B cell (primary cell): ENCODE measurements at regions not wholly inside any gene's neighbourhood (a gene's known extent, or its start where the extent isn't known, plus 50 kb on each side); places are given as distances from the start of the nearest gene placed in this dataset.

ENCODE experiments used
- ATAC-seq: fragments of 200-7000 bp; cut with Tn5 transposase; one replicate; pipeline ENCODE4 v1.10.0; 2021; ENCODE audit warnings: low read depth, mild to moderate bottlenecking, moderate number of reproducible peaks, moderate library complexity
- CTCF ChIA-PET: fragments of 350-600 bp; sonication (Branson Sonifier 250); formaldehyde crosslinking; loops from one replicate; lab custom pipeline; 2021; ENCODE audit warnings: antibody characterized with exemption, inconsistent platforms; lab: Charles Lee
- POLR2A ChIA-PET: fragments of 350-600 bp; sonication (Branson Sonifier 250); formaldehyde crosslinking; loops from one replicate; lab custom pipeline; 2021; ENCODE audit warnings: antibody characterized with exemption; lab: Charles Lee
- DNase-seq: peaks from one replicate; pipeline ENCODE4 v3.0.0; 2013
- H2AFZ ChIP-seq: 2 replicates; pipeline ENCODE4 v1.6.1; 2012; ENCODE audit warnings: mild to moderate bottlenecking, low read depth, low read length; ENCODE audit not compliant: insufficient read depth, poor library complexity, severe bottlenecking
- H3K27ac ChIP-seq, 2 donors: 1 replicate in 1 of 2; 2 replicates in 1 of 2; pipeline ENCODE4 v1.5.1; 2012 to 2013; ENCODE audit warnings: low read length in 2 of 2, mild to moderate bottlenecking in 2 of 2, moderate library complexity in 1 of 2
- H3K27me3 ChIP-seq, 4 experiments: fragments of 200-600 bp in 1 of 4; sonication (generic) in 1 of 4; replicated peaks in 1 of 4; 1 replicate in 2 of 4; 2 replicates in 2 of 4; pipeline versions ENCODE4 v1.6.1 to v1.7.0; 2013 to 2016; ENCODE audit warnings: low read length in 3 of 4, mild to moderate bottlenecking in 2 of 4, mixed read lengths in 1 of 4, moderate library complexity in 1 of 4; ENCODE audit not compliant: insufficient read depth in 4 of 4, control insufficient read depth in 3 of 4; ENCODE audit errors: control extremely low read depth in 1 of 4
- H3K36me3 ChIP-seq, 2 experiments: replicated peaks in 1 of 2; 1 replicate in 1 of 2; 2 replicates in 1 of 2; pipeline versions ENCODE4 v1.6.1 to v1.7.1; 2013; ENCODE audit warnings: low read length in 1 of 2; ENCODE audit not compliant: insufficient read depth in 2 of 2, control insufficient read depth in 1 of 2; ENCODE audit errors: control extremely low read depth in 1 of 2, extremely low read depth in 1 of 2
- H3K4me1 ChIP-seq, 2 donors: fragments of 200-600 bp in 1 of 2; sonication (generic) in 1 of 2; 1 replicate in 1 of 2; 2 replicates in 1 of 2; pipeline versions ENCODE4 v1.5.1 to v1.6.1; 2013 to 2017; ENCODE audit warnings: low read length in 2 of 2; ENCODE audit not compliant: control insufficient read depth in 2 of 2, insufficient read depth in 2 of 2
- H3K4me2 ChIP-seq: replicated peaks from 2 replicates; pipeline ENCODE3; 2012; ENCODE audit warnings: mild to moderate bottlenecking, low read depth, low read length; ENCODE audit not compliant: poor library complexity, severe bottlenecking
- H3K4me3 ChIP-seq, 5 experiments: fragments of 200-600 bp in 1 of 5; sonication (generic) in 1 of 5; 1 replicate in 3 of 5; 2 replicates in 2 of 5; pipeline versions ENCODE4 v1.5.1 to v1.7.0; 2011 to 2016; ENCODE audit warnings: low read length in 4 of 5, mild to moderate bottlenecking in 4 of 5, low read depth in 2 of 5, control low read depth in 1 of 5, moderate library complexity in 1 of 5; ENCODE audit not compliant: insufficient read depth in 1 of 5; ENCODE audit errors: control extremely low read depth in 1 of 5, extremely low read depth in 1 of 5
- H3K79me2 ChIP-seq: fragments of 200-600 bp; sonication (generic); one replicate; pipeline ENCODE4 v1.6.0; 2016; ENCODE audit warnings: low read length; ENCODE audit not compliant: control insufficient read depth, insufficient read depth
- H3K9ac ChIP-seq: fragments of 200-600 bp; sonication (generic); 2 replicates; pipeline ENCODE4 v1.6.1; 2017; ENCODE audit warnings: mild to moderate bottlenecking, low read length, moderate library complexity
- H3K9me3 ChIP-seq, 3 donors: one replicate each; pipeline versions ENCODE4 v1.6.1 to v1.7.1; 2013; ENCODE audit warnings: low read length in 2 of 3; ENCODE audit not compliant: control insufficient read depth in 2 of 3, insufficient read depth in 1 of 3; ENCODE audit errors: control extremely low read depth in 1 of 3
- H4K20me1 ChIP-seq: 2 replicates; pipeline ENCODE4 v1.6.0; 2012; ENCODE audit warnings: mild to moderate bottlenecking, low read length; ENCODE audit not compliant: insufficient read depth, control insufficient read depth, poor library complexity, severe bottlenecking
- H3K27ac Mint-ChIP-seq: one replicate; pipeline ENCODE4 v1.8.0; 2021; ENCODE audit warnings: mixed read lengths
- H3K27me3 Mint-ChIP-seq: one replicate; pipeline ENCODE4 v1.8.0; 2021; ENCODE audit warnings: mixed read lengths
- H3K4me1 Mint-ChIP-seq: one replicate; pipeline ENCODE4 v1.8.0; 2021; ENCODE audit warnings: mixed read lengths
- H3K4me3 Mint-ChIP-seq: one replicate; pipeline ENCODE4 v1.8.0; 2021; ENCODE audit warnings: mixed read lengths
- H3K9me3 Mint-ChIP-seq: one replicate; pipeline ENCODE4 v1.8.0; 2022; ENCODE audit warnings: mixed read lengths; ENCODE audit not compliant: insufficient read depth
- EZH2 ChIP-seq: IDR thresholded peaks from 2 replicates; pipeline ENCODE4 v1.6.1; 2012; ENCODE audit warnings: borderline replicate concordance, low read depth, mild to moderate bottlenecking, moderate library complexity, low read length; ENCODE audit not compliant: insufficient read depth, poor library complexity, severe bottlenecking
- WGBS: methylation state at CpG from one replicate; pipeline ENCODE4 v1.1.5; 2013; ENCODE audit warnings: missing lambda C conversion rate; ENCODE audit not compliant: insufficient coverage; 5-methylcytosine and 5-hydroxymethylcytosine counted together
- intact Hi-C: fragments of 100-400 bp; cut with micrococcal nuclease; formaldehyde crosslinking; loops from one replicate; pipeline ENCODE4 v1.10.0; 2022
- TF ChIP-seq, protein P1 (sequence below): fragments of 200-600 bp; IDR thresholded peaks from one replicate; pipeline ENCODE4 v1.8.0; 2022; ENCODE audit warnings: antibody characterized with exemption, mild to moderate bottlenecking

DNA sequence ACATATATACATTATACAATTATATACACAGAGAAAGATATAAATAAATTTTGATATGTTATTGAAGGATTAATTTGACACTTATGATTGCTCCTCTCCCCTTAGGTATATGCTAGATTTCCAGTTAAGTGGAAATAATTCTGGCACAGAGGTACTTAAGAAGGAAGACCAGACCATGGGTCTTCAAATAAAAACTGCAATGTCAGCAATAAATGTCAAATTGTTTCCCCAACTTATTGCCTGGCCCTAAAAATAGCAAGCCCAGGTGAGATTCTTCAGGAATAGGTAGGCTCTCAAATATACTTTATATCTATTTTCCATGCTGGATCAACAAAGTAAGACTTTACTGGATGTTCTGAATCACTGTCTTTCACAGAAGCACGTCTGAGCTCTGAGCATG, 551.3 kb upstream of the STEAP1 start:
- no peak overlapping the region for H3K9ac ChIP-seq
- H3K36me3 ChIP-seq = no peaks in the 10 kb centered on the region
- H4K20me1 ChIP-seq = no peaks in the 10 kb centered on the region
- ChIA-PET CTCF (no interaction called here), POLR2A (no interaction called here)
- no peak for DNase-seq
- no peaks in the 10 kb centered on the region for H3K27me3 Mint-ChIP-seq
- H3K4me1 Mint-ChIP-seq = no peaks in the 10 kb centered on the region
- intact Hi-C loops = no loop called here
- no peaks in the 10 kb centered on the region for H3K27me3 ChIP-seq
- H3K4me2 ChIP-seq = no peak overlapping the region
- no peak overlapping the region for H3K4me3 Mint-ChIP-seq
- peaks cover 0 to 6% (median 4%) of the 10 kb centered on the region in 3 donors for H3K9me3 ChIP-seq
- TF ChIP-seq, protein P1, sequence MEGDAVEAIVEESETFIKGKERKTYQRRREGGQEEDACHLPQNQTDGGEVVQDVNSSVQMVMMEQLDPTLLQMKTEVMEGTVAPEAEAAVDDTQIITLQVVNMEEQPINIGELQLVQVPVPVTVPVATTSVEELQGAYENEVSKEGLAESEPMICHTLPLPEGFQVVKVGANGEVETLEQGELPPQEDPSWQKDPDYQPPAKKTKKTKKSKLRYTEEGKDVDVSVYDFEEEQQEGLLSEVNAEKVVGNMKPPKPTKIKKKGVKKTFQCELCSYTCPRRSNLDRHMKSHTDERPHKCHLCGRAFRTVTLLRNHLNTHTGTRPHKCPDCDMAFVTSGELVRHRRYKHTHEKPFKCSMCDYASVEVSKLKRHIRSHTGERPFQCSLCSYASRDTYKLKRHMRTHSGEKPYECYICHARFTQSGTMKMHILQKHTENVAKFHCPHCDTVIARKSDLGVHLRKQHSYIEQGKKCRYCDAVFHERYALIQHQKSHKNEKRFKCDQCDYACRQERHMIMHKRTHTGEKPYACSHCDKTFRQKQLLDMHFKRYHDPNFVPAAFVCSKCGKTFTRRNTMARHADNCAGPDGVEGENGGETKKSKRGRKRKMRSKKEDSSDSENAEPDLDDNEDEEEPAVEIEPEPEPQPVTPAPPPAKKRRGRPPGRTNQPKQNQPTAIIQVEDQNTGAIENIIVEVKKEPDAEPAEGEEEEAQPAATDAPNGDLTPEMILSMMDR = no peak
- no peak for TF ChIP-seq EZH2
- no peak for ATAC-seq
- no peak overlapping the region for H3K27ac ChIP-seq
- H3K9me3 Mint-ChIP-seq = peaks cover 4% of the 10 kb centered on the region
- no peak overlapping the region for H3K4me3 ChIP-seq
- no peak overlapping the region for H3K27ac Mint-ChIP-seq
- no peaks in the 10 kb centered on the region for H3K4me1 ChIP-seq
- no peak overlapping the region for H2AFZ ChIP-seq
- WGBS = 50% methylated on average over 1 of the region's 1 CpG
- H3K79me2 ChIP-seq = no peaks in the 10 kb centered on the region

DNA sequence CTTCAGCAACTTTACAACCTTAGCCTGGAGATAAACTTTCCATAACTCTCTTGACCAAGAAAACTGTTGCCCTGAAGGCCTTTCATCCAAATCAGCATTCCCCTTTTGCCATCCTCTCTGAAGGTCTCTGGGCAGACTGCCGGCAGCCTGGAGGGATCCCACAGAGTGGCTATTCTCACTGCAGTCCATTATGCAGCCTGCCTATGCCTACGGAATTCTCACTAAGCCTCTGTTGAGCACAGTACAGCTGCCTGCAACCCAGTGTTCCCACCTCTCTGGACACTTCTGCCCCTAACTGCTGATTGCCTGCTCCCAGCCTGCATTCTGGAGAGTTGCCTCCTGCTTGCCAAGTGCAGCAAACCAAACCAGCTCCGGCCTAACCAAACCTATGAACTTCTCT, 548.9 kb upstream of the STEAP1 start:
- intact Hi-C loops = no loop called here
- no peak overlapping the region for H3K27ac ChIP-seq
- H2AFZ ChIP-seq = no peak overlapping the region
- 93% methylated on average over 2 of the region's 3 CpGs for WGBS
- ATAC-seq (no peak), DNase-seq (no peak)
- H3K4me1 ChIP-seq = no peaks in the 10 kb centered on the region
- ChIA-PET POLR2A (no interaction called here), CTCF (no interaction called here)
- no peaks in the 10 kb centered on the region for H3K27me3 ChIP-seq
- H3K79me2 ChIP-seq = no peaks in the 10 kb centered on the region
- Mint-ChIP-seq H3K27me3 (no peaks in the 10 kb centered on the region), H3K4me1 (no peaks in the 10 kb centered on the region), H3K4me3 (no peak overlapping the region), H3K27ac (no peak overlapping the region), H3K9me3 (peaks cover 4% of the 10 kb centered on the region)
- H3K9ac ChIP-seq = no peak overlapping the region
- H3K9me3 ChIP-seq = peaks cover 0 to 6% (median 2%) of the 10 kb centered on the region in 3 donors
- no peak overlapping the region for H3K4me2 ChIP-seq
- TF ChIP-seq EZH2 = no peak
- TF ChIP-seq, protein P1 = no peak
- H3K36me3 ChIP-seq = no peaks in the 10 kb centered on the region
- H4K20me1 ChIP-seq = no peaks in the 10 kb centered on the region
- H3K4me3 ChIP-seq = no peak overlapping the region
